Bronchial epithelial cell (primary cell): ENCODE measurements at regions not wholly inside any gene's neighbourhood (a gene's known extent, or its start where the extent isn't known, plus 50 kb on each side); places are given as distances from the start of the nearest gene placed in this dataset.
A peak's percentile ranks its signal among the peaks of the same experiment; 100 is the strongest.

Source experiments
- DNase-seq: peaks from one replicate; pipeline ENCODE4 v3.0.0-alpha.2; 2010; ENCODE audit warnings: low read depth
- FAIRE-seq: peaks from 2 replicates; lab custom pipeline; 2011; peaks lifted over from hg19 to GRCh38; lab: Jason Lieb, UNC
- H3K27me3 ChIP-seq: 2 replicates; pipeline ENCODE4 v1.5.1; 2011; ENCODE audit warnings: low read length; ENCODE audit not compliant: control insufficient read depth, insufficient read depth
- H3K36me3 ChIP-seq: 2 replicates; pipeline ENCODE4 v1.5.1; 2011; ENCODE audit warnings: low read length; ENCODE audit not compliant: control insufficient read depth, insufficient read depth
- H3K4me3 ChIP-seq: 2 replicates; pipeline ENCODE4 v1.5.1; 2011; ENCODE audit warnings: mild to moderate bottlenecking, low read depth, low read length, control low read depth
- TF ChIP-seq, protein P1 (sequence below): IDR thresholded peaks from 2 replicates; pipeline ENCODE4 v1.5.1; 2011; ENCODE audit warnings: mild to moderate bottlenecking, moderate library complexity, low read length, control low read depth, inconsistent platforms; ENCODE audit not compliant: insufficient read depth, severe bottlenecking

DNA sequence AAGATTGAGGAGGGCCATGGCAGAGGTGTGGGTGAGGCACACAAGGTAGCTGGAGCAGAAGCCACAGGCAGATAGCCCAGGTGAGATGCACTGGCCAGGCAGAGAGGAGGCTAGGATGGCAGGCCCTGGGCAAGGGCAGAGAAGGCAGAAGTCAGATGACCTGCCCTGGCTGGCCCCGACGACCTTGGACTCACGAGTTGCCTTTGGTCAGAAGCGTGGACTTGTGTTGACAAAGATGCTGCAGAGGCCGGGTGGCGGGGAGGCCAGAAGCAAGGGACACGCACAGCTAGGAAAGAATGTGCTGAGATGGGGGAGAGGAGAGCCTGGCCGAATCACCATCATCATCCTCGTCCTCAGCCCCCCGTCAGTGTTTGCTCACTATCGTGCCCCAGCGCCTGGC is 123.7 kb downstream of the RBFOX3 start:
- H3K36me3 ChIP-seq, result no peaks in the 10 kb centered on the region
- H3K4me3 ChIP-seq, result no peak overlapping the region
- no peak for DNase-seq
- TF ChIP-seq, protein P1, sequence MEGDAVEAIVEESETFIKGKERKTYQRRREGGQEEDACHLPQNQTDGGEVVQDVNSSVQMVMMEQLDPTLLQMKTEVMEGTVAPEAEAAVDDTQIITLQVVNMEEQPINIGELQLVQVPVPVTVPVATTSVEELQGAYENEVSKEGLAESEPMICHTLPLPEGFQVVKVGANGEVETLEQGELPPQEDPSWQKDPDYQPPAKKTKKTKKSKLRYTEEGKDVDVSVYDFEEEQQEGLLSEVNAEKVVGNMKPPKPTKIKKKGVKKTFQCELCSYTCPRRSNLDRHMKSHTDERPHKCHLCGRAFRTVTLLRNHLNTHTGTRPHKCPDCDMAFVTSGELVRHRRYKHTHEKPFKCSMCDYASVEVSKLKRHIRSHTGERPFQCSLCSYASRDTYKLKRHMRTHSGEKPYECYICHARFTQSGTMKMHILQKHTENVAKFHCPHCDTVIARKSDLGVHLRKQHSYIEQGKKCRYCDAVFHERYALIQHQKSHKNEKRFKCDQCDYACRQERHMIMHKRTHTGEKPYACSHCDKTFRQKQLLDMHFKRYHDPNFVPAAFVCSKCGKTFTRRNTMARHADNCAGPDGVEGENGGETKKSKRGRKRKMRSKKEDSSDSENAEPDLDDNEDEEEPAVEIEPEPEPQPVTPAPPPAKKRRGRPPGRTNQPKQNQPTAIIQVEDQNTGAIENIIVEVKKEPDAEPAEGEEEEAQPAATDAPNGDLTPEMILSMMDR, result no peak
- no peak for FAIRE-seq
- no peaks in the 10 kb centered on the region for H3K27me3 ChIP-seq

GRCh38 chr17:79485991-79486390 is 124.9 kb downstream of the RBFOX3 start:
- DNase-seq (no peak), FAIRE-seq (no peak)
- Histone ChIP-seq H3K36me3 (no peaks in the 10 kb centered on the region), H3K27me3 (no peaks in the 10 kb centered on the region), H3K4me3 (no peak overlapping the region)
- TF ChIP-seq, protein P1, result no peak

DNA sequence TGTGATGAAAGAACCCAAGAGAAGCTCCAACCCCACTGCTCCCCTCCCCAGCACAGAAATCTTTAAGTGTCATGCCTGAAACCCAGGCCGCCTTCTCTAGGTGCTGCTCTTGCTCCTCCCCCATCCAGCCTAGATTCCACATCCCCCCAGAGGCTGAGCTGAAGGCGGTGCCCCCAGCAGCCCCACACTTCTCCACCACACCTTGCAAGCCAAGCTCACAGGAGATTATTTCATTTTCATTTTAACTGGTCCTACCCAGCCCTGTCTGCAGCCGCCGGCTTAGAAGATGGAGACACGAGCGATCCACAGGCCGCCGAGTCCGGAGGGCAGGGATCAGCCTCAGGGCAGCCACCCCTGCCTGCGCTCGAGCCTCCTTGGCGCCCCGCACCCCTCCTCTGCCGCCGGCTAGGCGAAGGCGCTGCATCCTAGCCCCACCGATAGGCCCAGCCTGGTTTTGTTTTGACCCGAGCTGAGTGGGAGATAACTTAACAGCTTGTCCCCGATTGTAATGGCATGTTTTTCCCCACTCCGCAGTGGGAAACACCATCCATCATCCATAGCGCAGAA is 125.3 kb downstream of the RBFOX3 start:
- Histone ChIP-seq H3K36me3 (no peaks in the 10 kb centered on the region), H3K4me3 (no peak overlapping the region), H3K27me3 (no peaks in the 10 kb centered on the region)
- no peak for DNase-seq
- no peak for FAIRE-seq
- TF ChIP-seq, protein P1, result no peak

- TF ChIP-seq, protein P1, result no peak
- FAIRE-seq, result no peak
- no peaks in the 10 kb centered on the region for H3K36me3 ChIP-seq
- DNase-seq, result no peak
- no peaks in the 10 kb centered on the region for H3K27me3 ChIP-seq
- no peak overlapping the region for H3K4me3 ChIP-seq
Measured at GRCh38 chr17:79484600-79485418, 126.0 kb downstream of the RBFOX3 start.

DNA sequence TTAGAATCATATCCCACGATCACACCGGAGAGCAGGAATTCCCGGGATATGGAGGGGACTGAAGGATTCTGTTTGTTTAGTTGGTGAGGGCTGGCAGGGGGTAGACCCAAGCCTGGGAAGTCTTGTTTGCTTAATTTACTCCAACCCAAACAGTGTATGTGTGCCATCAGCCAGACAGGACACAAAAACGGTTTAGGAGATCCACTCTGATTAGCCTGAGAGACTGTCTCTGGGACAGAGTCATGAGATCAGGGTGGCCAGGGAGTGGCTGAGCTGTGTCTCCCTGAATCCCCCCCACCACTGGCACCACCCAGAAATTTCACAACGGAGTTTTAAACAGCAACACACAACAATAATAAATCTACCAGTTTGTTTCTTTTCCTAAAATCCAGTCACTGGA is 127.0 kb downstream of the RBFOX3 start:
- no peaks in the 10 kb centered on the region for H3K27me3 ChIP-seq

More for the DNA sequence above, 127.0 kb downstream of the RBFOX3 start:
- TF ChIP-seq, protein P1, result no peak
- Histone ChIP-seq H3K36me3 (no peaks in the 10 kb centered on the region), H3K4me3 (no peak overlapping the region)
- FAIRE-seq, result peak; percentile 32
- DNase-seq, result no peak
